Osteoblast (primary cell): ENCODE measurements at regions not wholly inside any gene's neighbourhood (a gene's known extent, or its start where the extent isn't known, plus 50 kb on each side); places are given as distances from the start of the nearest gene placed in this dataset.

ENCODE experiments used
- DNase-seq: peaks from one replicate; pipeline ENCODE4 v3.0.0; 2011; ENCODE audit warnings: low spot score, mixed read lengths; ENCODE audit not compliant: insufficient read length; ENCODE audit errors: missing footprints
- H2AFZ ChIP-seq: 2 replicates; pipeline ENCODE4 v1.6.0; 2011; ENCODE audit warnings: mild to moderate bottlenecking, low read length
- H3K27ac ChIP-seq: 2 replicates; pipeline ENCODE4 v1.5.1; 2011; ENCODE audit warnings: mild to moderate bottlenecking, low read depth, low read length, moderate library complexity
- H3K27me3 ChIP-seq: 2 replicates; pipeline ENCODE4 v1.6.0; 2012; ENCODE audit warnings: mild to moderate bottlenecking, control low read depth, inconsistent platforms, low read length, moderate library complexity; ENCODE audit not compliant: insufficient read depth
- H3K36me3 ChIP-seq: 2 replicates; pipeline ENCODE4 v1.5.1; 2011; ENCODE audit warnings: mild to moderate bottlenecking, low read length, control low read depth, moderate library complexity; ENCODE audit not compliant: insufficient read depth
- H3K4me1 ChIP-seq: 2 replicates; pipeline ENCODE4 v1.5.1; 2011; ENCODE audit warnings: mild to moderate bottlenecking, low read length, control low read depth, moderate library complexity; ENCODE audit not compliant: insufficient read depth
- H3K4me2 ChIP-seq: 2 replicates; pipeline ENCODE4 v1.6.0; 2011; ENCODE audit warnings: mild to moderate bottlenecking, low read length; ENCODE audit not compliant: insufficient read depth
- H3K4me3 ChIP-seq: fragments of 200-600 bp; sonication (generic); 3 replicates; pipeline ENCODE4 v1.5.1; 2012; ENCODE audit warnings: mild to moderate bottlenecking, low read length, inconsistent platforms; ENCODE audit not compliant: insufficient read depth
- H3K79me2 ChIP-seq: 2 replicates; pipeline ENCODE4 v1.6.0; 2012; ENCODE audit warnings: mild to moderate bottlenecking, low read length, control low read depth, inconsistent platforms; ENCODE audit not compliant: insufficient read depth
- H3K9me3 ChIP-seq: 2 replicates; pipeline ENCODE4 v1.5.1; 2011; ENCODE audit warnings: low read depth, low read length, control low read depth
- H4K20me1 ChIP-seq: 2 replicates; pipeline ENCODE4 v1.6.0; 2012; ENCODE audit warnings: mild to moderate bottlenecking, low read length, control low read depth; ENCODE audit not compliant: insufficient read depth
- TF ChIP-seq, protein P1 (sequence below): IDR thresholded peaks from 2 replicates; pipeline ENCODE4 v1.5.1; 2011; ENCODE audit warnings: mild to moderate bottlenecking, low read depth, low read length, moderate library complexity; ENCODE audit errors: extremely low read depth

DNA sequence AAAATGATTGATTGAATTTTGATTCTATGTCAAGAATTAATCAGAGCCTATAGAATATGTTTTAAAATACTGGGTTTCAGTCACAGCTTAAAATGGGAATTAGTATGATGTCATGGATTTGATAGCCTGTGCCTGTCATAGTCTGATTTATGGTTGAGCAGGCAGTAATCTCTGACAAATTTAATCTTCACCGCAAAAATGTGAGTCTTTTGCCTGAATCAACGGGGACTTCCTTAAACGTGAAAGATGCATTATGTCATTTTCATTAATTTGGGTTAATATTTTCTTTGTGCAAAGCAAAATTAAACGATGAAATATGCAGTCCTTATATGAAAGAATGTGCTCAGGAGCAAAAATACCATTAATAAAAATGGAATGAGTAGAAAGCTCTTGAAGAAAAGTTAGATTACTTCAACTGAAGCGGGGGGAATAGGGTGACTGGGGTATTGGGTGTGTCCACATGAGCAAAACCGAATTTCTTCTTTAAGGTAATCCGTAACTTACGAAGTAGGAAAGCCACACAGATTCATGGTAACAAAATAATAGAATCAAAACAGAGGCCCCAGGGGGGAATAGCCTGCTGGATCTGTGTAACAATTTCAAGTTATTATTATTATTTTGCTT, 339.6 kb upstream of the NOX3 start:
- no peaks in the 10 kb centered on the region for H3K79me2 ChIP-seq
- no peaks in the 10 kb centered on the region for H4K20me1 ChIP-seq
- DNase-seq = no peak
- no peak overlapping the region for H3K4me3 ChIP-seq
- no peaks in the 10 kb centered on the region for H3K36me3 ChIP-seq
- no peaks in the 10 kb centered on the region for H3K4me1 ChIP-seq
- no peak overlapping the region for H2AFZ ChIP-seq
- H3K9me3 ChIP-seq = no peaks in the 10 kb centered on the region
- TF ChIP-seq, protein P1, sequence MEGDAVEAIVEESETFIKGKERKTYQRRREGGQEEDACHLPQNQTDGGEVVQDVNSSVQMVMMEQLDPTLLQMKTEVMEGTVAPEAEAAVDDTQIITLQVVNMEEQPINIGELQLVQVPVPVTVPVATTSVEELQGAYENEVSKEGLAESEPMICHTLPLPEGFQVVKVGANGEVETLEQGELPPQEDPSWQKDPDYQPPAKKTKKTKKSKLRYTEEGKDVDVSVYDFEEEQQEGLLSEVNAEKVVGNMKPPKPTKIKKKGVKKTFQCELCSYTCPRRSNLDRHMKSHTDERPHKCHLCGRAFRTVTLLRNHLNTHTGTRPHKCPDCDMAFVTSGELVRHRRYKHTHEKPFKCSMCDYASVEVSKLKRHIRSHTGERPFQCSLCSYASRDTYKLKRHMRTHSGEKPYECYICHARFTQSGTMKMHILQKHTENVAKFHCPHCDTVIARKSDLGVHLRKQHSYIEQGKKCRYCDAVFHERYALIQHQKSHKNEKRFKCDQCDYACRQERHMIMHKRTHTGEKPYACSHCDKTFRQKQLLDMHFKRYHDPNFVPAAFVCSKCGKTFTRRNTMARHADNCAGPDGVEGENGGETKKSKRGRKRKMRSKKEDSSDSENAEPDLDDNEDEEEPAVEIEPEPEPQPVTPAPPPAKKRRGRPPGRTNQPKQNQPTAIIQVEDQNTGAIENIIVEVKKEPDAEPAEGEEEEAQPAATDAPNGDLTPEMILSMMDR = no peak
- H3K4me2 ChIP-seq = no peak overlapping the region
- H3K27ac ChIP-seq = no peak overlapping the region
- no peaks in the 10 kb centered on the region for H3K27me3 ChIP-seq

DNA sequence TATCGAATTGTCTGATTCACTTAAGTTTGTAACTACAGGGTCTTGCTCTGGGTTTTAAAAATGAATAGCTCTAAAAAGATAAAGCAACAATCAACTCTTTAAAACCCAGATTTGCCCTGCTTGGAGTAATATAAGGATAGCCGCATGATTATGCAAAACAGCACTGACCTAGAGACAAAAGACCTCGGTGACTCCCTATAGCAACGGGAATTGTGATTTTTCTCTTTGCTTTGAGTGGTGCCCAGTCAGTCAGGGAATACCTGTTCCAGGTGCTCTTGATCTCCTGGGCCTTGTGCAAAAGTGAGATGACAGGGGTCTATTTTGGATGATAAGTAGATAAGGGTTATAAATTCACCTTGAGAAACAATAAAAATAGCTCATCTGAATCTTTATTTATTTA, 336.3 kb upstream of the NOX3 start:
- Histone ChIP-seq H3K79me2 (no peaks in the 10 kb centered on the region), H3K9me3 (no peaks in the 10 kb centered on the region), H3K36me3 (no peaks in the 10 kb centered on the region), H3K4me1 (no peaks in the 10 kb centered on the region), H2AFZ (no peak overlapping the region), H3K27me3 (no peaks in the 10 kb centered on the region), H4K20me1 (no peaks in the 10 kb centered on the region), H3K27ac (no peak overlapping the region), H3K4me3 (no peak overlapping the region), H3K4me2 (no peak overlapping the region)
- no peak for DNase-seq
- TF ChIP-seq, protein P1 = no peak

DNA sequence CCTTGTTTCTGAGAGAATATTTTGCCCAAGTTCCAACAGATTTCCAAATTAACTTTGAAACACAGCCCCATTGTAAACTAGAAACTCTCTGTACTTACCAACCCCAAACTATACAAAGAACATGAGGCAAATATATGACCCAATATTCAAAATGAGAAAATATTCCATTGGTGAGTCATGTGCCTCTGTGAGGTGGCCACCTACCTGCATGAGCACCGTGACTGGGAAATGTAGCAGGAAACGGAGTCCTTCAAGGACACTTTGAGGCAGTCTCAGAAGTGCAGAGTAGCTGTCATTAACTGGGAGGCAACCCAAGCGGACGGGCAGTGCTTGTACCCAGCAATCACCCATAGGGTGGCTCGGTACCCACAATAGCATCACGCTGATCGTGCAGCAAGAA, 335.5 kb upstream of the NOX3 start:
- H2AFZ ChIP-seq = no peak overlapping the region
- H3K4me1 ChIP-seq = no peaks in the 10 kb centered on the region
- no peaks in the 10 kb centered on the region for H3K36me3 ChIP-seq

DNA sequence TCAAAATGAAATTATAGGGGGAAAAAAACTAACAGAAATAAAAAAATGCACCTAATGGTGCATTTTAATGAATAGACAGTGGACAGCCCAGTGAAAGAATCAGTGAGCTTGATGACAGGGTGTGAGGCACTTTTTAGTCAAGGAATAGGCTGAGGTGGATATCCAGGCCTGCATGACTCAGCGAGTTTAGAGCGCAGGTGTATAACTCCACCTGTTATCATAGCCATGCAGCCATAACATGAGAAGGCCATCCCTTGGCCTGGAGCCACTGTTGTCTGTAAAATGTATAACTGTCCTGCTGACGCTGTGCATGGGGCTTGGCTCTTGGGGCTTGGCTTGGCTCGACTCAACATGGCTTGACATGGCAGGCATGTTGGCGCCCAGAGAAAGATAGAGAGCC, 331.5 kb upstream of the NOX3 start:
- Histone ChIP-seq H3K9me3 (no peaks in the 10 kb centered on the region), H3K4me2 (no peak overlapping the region), H3K27me3 (no peaks in the 10 kb centered on the region), H4K20me1 (no peaks in the 10 kb centered on the region), H3K4me1 (peaks cover 15% of the 10 kb centered on the region), H3K27ac (no peak overlapping the region), H3K79me2 (no peaks in the 10 kb centered on the region), H2AFZ (no peak overlapping the region), H3K36me3 (no peaks in the 10 kb centered on the region), H3K4me3 (no peak overlapping the region)
- TF ChIP-seq, protein P1 = no peak
- DNase-seq = no peak

More for the DNA sequence above, 335.5 kb upstream of the NOX3 start:
- no peak overlapping the region for H3K4me3 ChIP-seq
- TF ChIP-seq, protein P1 = no peak
- no peak overlapping the region for H3K4me2 ChIP-seq
- H3K9me3 ChIP-seq = no peaks in the 10 kb centered on the region
- no peak for DNase-seq
- no peaks in the 10 kb centered on the region for H3K79me2 ChIP-seq
- H3K27me3 ChIP-seq = no peaks in the 10 kb centered on the region
- H3K27ac ChIP-seq = no peak overlapping the region
- no peaks in the 10 kb centered on the region for H4K20me1 ChIP-seq
